ENCODE measurements at regions not wholly inside any gene's neighbourhood (a gene's known extent, or its start where the extent isn't known, plus 50 kb on each side); places are given as distances from the start of the nearest gene placed in this dataset.
A peak's percentile ranks its signal among the peaks of the same experiment; 100 is the strongest.

DNA sequence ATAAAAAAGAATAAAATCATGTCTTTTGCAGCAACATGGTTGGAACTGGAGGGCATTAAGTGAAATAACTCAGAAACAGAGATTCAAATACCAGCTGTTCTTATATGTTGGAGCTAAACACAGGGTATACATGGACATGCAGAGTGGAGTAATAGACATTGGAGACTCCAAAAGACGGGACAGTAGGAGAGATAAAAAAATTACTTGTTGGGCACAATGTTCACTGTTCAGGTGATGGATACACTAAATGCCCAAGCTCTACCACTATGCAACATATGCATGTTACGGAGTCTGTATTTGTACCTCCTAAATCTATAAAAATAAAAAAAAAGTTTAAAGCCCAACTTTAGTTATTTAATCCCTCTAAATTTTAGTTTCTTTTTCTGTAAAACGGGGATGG lies 184.6 kb upstream of the TPK1 start:
- ATAC-seq = no peak
- Histone ChIP-seq H3K27ac (ENCODE audit: low read length) (no peak overlapping the region), H3K27me3 (ENCODE audit: control insufficient read depth, insufficient read depth) (no peaks in the 10 kb centered on the region), H3K4me3 (ENCODE audit: low read length) (no peak overlapping the region), H3K4me1 (ENCODE audit: control insufficient read depth, insufficient read depth, low read length) (no peaks in the 10 kb centered on the region), H3K9me3 (ENCODE audit: control insufficient read depth, low read length) (no peaks in the 10 kb centered on the region)
- WGBS = 88% methylated on average over 3 of the region's 3 CpGs
- no peak for DNase-seq
- intact Hi-C loops (cut with DNase I) = no loop called here

DNA sequence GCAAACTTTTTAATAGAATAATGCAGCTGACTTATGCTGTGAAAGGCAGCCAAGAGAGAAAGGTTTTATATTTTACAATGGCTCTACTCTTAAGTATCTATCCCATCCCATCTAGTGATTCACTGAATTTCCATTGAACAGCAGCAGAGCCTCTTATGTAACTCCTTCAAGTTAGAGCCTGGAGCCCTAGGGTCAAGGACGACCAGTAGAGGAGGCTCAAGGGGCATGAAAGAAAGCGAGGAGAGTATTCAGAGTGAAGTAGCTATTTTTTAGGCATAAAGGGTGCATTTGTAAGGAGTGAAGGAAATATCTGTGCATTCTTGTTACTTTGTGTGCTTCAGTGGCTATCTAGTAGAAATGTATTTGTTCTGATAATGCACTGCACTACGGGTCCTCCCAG lies 180.2 kb upstream of the TPK1 start:
- H3K27ac ChIP-seq (ENCODE audit: low read length) = no peak overlapping the region
- 39% methylated on average over 3 of the region's 3 CpGs for WGBS
- intact Hi-C loops (cut with DNase I) = no loop called here
- no peaks in the 10 kb centered on the region for H3K4me1 ChIP-seq (ENCODE audit: control insufficient read depth, insufficient read depth, low read length)
- no peak overlapping the region for H3K4me3 ChIP-seq (ENCODE audit: low read length)
- no peaks in the 10 kb centered on the region for H3K27me3 ChIP-seq (ENCODE audit: control insufficient read depth, insufficient read depth)
- H3K9me3 ChIP-seq (ENCODE audit: control insufficient read depth, low read length) = no peaks in the 10 kb centered on the region
- DNase-seq (no peak), ATAC-seq (no peak)

DNA sequence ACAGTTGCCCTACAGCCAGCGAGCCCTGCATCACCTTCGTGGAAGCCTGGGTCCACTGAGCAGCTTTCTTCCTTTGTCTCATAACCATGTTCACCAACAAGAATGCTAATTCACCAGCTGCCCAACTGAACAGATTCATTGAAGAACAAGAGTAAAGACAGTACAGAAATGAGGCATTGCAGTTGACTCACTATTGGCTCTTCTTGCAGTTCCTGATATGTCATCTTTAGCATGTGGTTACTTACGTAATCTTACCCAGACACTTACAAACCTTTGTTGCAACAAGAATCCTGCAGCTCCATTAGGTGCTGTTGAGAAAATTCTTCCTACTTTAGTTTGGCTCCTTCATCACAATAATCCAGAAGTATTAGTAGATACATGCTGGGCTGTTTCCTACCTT lies 174.0 kb upstream of the TPK1 start:
- no peaks in the 10 kb centered on the region for H3K4me1 ChIP-seq (ENCODE audit: control insufficient read depth, insufficient read depth, low read length)
- no peaks in the 10 kb centered on the region for H3K9me3 ChIP-seq (ENCODE audit: control insufficient read depth, low read length)
- DNase-seq (no peak), ATAC-seq (no peak)
- 87% methylated on average over 3 of the region's 3 CpGs for WGBS
- H3K27me3 ChIP-seq (ENCODE audit: control insufficient read depth, insufficient read depth) = no peaks in the 10 kb centered on the region
- intact Hi-C loops (cut with DNase I) = no loop called here
- H3K27ac ChIP-seq (ENCODE audit: low read length) = no peak overlapping the region
- H3K4me3 ChIP-seq (ENCODE audit: low read length) = no peak overlapping the region

DNA sequence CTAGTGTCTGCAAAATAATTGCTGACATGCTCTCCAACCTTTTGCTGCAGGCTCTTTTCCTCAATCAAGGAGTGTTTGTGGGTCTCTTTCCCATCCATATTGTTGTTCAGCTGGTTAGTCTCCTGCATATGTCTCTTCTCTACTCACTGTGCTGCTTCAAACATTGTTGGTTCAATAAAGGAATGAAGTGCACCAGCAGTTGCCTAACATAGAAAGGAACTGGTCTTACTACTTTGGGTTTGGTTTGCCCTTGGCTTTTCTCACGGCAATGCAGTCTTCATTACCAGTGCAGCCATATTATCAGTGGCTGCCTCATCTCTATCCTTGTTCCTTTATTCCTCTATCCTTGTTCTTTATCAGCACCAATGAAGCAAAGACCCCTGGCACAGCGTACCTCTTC lies 169.7 kb upstream of the TPK1 start:
- 92% methylated on average over 2 of the region's 2 CpGs for WGBS
- Histone ChIP-seq H3K27me3 (ENCODE audit: control insufficient read depth, insufficient read depth) (no peaks in the 10 kb centered on the region), H3K9me3 (ENCODE audit: control insufficient read depth, low read length) (no peaks in the 10 kb centered on the region), H3K4me3 (ENCODE audit: low read length) (no peak overlapping the region), H3K4me1 (ENCODE audit: control insufficient read depth, insufficient read depth, low read length) (no peaks in the 10 kb centered on the region), H3K27ac (ENCODE audit: low read length) (no peak overlapping the region)
- DNase-seq (peak in 1 of 3 donors; percentile 9), ATAC-seq (no peak)
- intact Hi-C loops (cut with DNase I) = no loop called here

DNA sequence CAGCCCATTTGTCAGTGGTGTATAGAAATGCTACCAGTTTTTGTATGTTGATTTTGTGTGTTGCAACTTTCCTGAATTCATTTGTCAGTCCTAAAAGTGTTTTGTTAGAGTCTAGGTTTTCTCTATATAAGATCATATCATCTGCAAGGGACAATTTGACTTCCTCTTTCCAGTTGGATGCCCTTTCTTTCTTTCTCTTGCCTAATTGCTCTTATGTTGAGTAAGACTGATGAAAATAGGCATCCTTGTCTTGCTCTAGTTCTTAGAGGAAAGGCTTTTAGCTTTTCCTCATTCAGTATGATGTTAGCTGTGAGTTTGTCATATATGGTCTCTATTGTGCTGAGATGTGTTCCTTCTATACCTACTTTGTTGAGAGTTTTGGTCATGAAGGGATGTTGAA lies 161.7 kb upstream of the TPK1 start:
- H3K4me1 ChIP-seq (ENCODE audit: control insufficient read depth, insufficient read depth, low read length) = no peaks in the 10 kb centered on the region
- H3K27me3 ChIP-seq (ENCODE audit: control insufficient read depth, insufficient read depth) = no peaks in the 10 kb centered on the region
- intact Hi-C loops (cut with DNase I) = no loop called here
- H3K9me3 ChIP-seq (ENCODE audit: control insufficient read depth, low read length) = peaks cover 2% of the 10 kb centered on the region
- no peak for ATAC-seq
- no peak overlapping the region for H3K4me3 ChIP-seq (ENCODE audit: low read length)
- no peak for DNase-seq
- no peak overlapping the region for H3K27ac ChIP-seq (ENCODE audit: low read length)

GRCh38 chr7:144995495-144995894 lies 159.6 kb upstream of the TPK1 start:
- H3K27ac ChIP-seq (ENCODE audit: low read length) = no peak overlapping the region
- intact Hi-C loops (cut with DNase I) = no loop called here
- 70% methylated on average over 2 of the region's 2 CpGs for WGBS
- no peaks in the 10 kb centered on the region for H3K27me3 ChIP-seq (ENCODE audit: control insufficient read depth, insufficient read depth)
- no peak overlapping the region for H3K4me3 ChIP-seq (ENCODE audit: low read length)
- H3K9me3 ChIP-seq (ENCODE audit: control insufficient read depth, low read length) = peaks cover 2% of the 10 kb centered on the region
- DNase-seq (no peak), ATAC-seq (no peak)
- H3K4me1 ChIP-seq (ENCODE audit: control insufficient read depth, insufficient read depth, low read length) = no peaks in the 10 kb centered on the region

GRCh38 chr7:144991041-144991440 lies 155.2 kb upstream of the TPK1 start:
- ATAC-seq (no peak), DNase-seq (no peak)
- Histone ChIP-seq H3K4me3 (ENCODE audit: low read length) (no peak overlapping the region), H3K9me3 (ENCODE audit: control insufficient read depth, low read length) (no peaks in the 10 kb centered on the region), H3K27ac (ENCODE audit: low read length) (no peak overlapping the region), H3K27me3 (ENCODE audit: control insufficient read depth, insufficient read depth) (no peaks in the 10 kb centered on the region), H3K4me1 (ENCODE audit: control insufficient read depth, insufficient read depth, low read length) (no peaks in the 10 kb centered on the region)
- intact Hi-C loops (cut with DNase I) = no loop called here
- WGBS = 66% methylated on average over 2 of the region's 2 CpGs

DNA sequence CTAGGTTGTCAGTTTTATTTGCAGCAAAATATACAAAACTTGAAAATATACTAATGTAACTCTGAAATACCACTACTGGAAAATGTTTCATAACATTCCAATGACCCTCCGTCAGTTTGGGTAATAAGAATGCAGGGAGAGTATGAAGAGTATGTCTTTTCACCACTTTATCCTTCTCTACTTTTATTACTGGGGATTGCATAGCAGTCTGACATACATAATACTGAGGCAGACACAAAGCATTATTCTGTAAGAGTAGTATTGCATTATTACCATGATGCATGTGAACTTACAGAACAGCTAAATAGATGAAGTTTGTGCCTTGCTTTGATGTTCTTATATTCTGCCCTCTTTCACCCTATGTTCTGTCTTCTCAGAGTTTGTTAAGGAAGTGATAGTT lies 151.8 kb upstream of the TPK1 start:
- no peaks in the 10 kb centered on the region for H3K27me3 ChIP-seq (ENCODE audit: control insufficient read depth, insufficient read depth)
- 87% methylated on average over 1 of the region's 1 CpG for WGBS
- H3K4me3 ChIP-seq (ENCODE audit: low read length) = no peak overlapping the region
- H3K4me1 ChIP-seq (ENCODE audit: control insufficient read depth, insufficient read depth, low read length) = no peaks in the 10 kb centered on the region
- H3K9me3 ChIP-seq (ENCODE audit: control insufficient read depth, low read length) = no peaks in the 10 kb centered on the region
- DNase-seq = no peak
- H3K27ac ChIP-seq (ENCODE audit: low read length) = no peak overlapping the region
- no peak for ATAC-seq
- intact Hi-C loops (cut with DNase I) = no loop called here

- Histone ChIP-seq H3K27ac (ENCODE audit: low read length) (no peak overlapping the region), H3K9me3 (ENCODE audit: control insufficient read depth, low read length) (no peaks in the 10 kb centered on the region), H3K4me1 (ENCODE audit: control insufficient read depth, insufficient read depth, low read length) (no peaks in the 10 kb centered on the region), H3K27me3 (ENCODE audit: control insufficient read depth, insufficient read depth) (no peaks in the 10 kb centered on the region), H3K4me3 (ENCODE audit: low read length) (no peak overlapping the region)
- intact Hi-C loops (cut with DNase I) = no loop called here
- 0% methylated on average over 1 of the region's 1 CpG for WGBS
- DNase-seq (no peak), ATAC-seq (no peak)
Measured at GRCh38 chr7:144982133-144982532, 146.3 kb upstream of the TPK1 start.

DNA sequence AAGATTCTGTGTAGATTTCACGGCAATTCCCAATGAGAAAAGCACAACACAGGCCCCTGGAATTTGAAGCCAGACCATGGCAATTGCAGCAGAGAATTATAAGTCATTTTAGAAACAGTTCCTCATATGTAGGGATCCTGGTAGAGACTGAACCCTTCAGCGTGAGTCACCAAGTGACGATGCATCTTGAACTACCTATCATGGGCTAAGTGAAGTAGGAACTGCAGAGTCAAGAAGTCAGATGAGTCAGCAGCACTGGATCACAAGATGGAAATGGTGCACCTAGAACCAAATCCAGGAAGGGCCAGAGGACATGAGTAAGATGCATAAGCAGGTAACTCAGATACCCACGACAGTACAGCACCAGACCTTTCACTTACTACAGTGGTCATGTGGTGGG lies 140.0 kb upstream of the TPK1 start:
- intact Hi-C loops (cut with DNase I) = no loop called here
- ATAC-seq (no peak), DNase-seq (no peak)
- WGBS = 68% methylated on average over 4 of the region's 4 CpGs
- no peaks in the 10 kb centered on the region for H3K9me3 ChIP-seq (ENCODE audit: control insufficient read depth, low read length)
- H3K27ac ChIP-seq (ENCODE audit: low read length) = no peak overlapping the region
- no peaks in the 10 kb centered on the region for H3K27me3 ChIP-seq (ENCODE audit: control insufficient read depth, insufficient read depth)
- no peak overlapping the region for H3K4me3 ChIP-seq (ENCODE audit: low read length)
- no peaks in the 10 kb centered on the region for H3K4me1 ChIP-seq (ENCODE audit: control insufficient read depth, insufficient read depth, low read length)

DNA sequence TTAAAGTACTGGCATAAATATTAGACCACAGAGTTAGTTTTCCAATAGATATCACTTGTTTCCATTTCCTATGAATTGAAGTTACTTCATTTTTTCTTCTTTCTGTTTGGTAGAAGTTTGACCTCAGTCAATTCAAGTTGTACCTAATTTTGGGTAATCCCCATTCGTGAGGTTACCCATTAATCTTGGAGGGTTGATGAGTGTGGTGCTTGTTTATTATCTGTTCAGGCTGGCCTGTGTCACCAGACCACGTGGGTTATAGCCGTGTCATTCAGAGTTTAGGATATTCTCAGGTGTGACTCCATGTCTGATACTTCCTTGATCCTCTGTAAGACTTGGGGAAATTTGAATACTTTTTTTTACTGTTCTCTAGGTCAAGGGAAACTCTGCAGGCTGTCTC lies 133.9 kb upstream of the TPK1 start:
- H3K27me3 ChIP-seq (ENCODE audit: control insufficient read depth, insufficient read depth) = no peaks in the 10 kb centered on the region
- ATAC-seq (no peak), DNase-seq (no peak)
- no peak overlapping the region for H3K4me3 ChIP-seq (ENCODE audit: low read length)
- no peak overlapping the region for H3K27ac ChIP-seq (ENCODE audit: low read length)
- H3K9me3 ChIP-seq (ENCODE audit: control insufficient read depth, low read length) = no peaks in the 10 kb centered on the region
- 80% methylated on average over 3 of the region's 3 CpGs for WGBS
- no peaks in the 10 kb centered on the region for H3K4me1 ChIP-seq (ENCODE audit: control insufficient read depth, insufficient read depth, low read length)
- intact Hi-C loops (cut with DNase I) = no loop called here

- Histone ChIP-seq H3K27me3 (ENCODE audit: control insufficient read depth, insufficient read depth) (no peaks in the 10 kb centered on the region), H3K27ac (ENCODE audit: low read length) (no peak overlapping the region), H3K4me1 (ENCODE audit: control insufficient read depth, insufficient read depth, low read length) (no peaks in the 10 kb centered on the region), H3K9me3 (ENCODE audit: control insufficient read depth, low read length) (no peaks in the 10 kb centered on the region), H3K4me3 (ENCODE audit: low read length) (no peak overlapping the region)
- DNase-seq (no peak), ATAC-seq (no peak)
- 73% methylated on average over 3 of the region's 3 CpGs for WGBS
- intact Hi-C loops (cut with DNase I) = no loop called here
Measured at GRCh38 chr7:144960763-144961162, 124.9 kb upstream of the TPK1 start.
